ENCODE measurements at regions not wholly inside any gene's neighbourhood (a gene's known extent, or its start where the extent isn't known, plus 50 kb on each side); places are given as distances from the start of the nearest gene placed in this dataset.
"Not testable (repeated sequence)": the region's sequence is repeated elsewhere in the genome, so short reads cannot be mapped to it uniquely, and the experiment has no call there.

- TF ChIP-seq, protein P1, sequence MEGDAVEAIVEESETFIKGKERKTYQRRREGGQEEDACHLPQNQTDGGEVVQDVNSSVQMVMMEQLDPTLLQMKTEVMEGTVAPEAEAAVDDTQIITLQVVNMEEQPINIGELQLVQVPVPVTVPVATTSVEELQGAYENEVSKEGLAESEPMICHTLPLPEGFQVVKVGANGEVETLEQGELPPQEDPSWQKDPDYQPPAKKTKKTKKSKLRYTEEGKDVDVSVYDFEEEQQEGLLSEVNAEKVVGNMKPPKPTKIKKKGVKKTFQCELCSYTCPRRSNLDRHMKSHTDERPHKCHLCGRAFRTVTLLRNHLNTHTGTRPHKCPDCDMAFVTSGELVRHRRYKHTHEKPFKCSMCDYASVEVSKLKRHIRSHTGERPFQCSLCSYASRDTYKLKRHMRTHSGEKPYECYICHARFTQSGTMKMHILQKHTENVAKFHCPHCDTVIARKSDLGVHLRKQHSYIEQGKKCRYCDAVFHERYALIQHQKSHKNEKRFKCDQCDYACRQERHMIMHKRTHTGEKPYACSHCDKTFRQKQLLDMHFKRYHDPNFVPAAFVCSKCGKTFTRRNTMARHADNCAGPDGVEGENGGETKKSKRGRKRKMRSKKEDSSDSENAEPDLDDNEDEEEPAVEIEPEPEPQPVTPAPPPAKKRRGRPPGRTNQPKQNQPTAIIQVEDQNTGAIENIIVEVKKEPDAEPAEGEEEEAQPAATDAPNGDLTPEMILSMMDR (conservative IDR thresholded peaks at IDR 0.05; ENCODE audit: low read length), result not testable (repeated sequence)
- TF ChIP-seq EZH2phosphoT487 (IDR thresholded peaks at IDR 0.05; ENCODE audit: borderline replicate concordance, low read depth, low read length), result not testable (repeated sequence)
Observed at GRCh38 chr1:24268555-24268954, 50.6 kb upstream of the GRHL3 start.
